SK-N-SH (cell line): ENCODE measurements at regions not wholly inside any gene's neighbourhood (a gene's known extent, or its start where the extent isn't known, plus 50 kb on each side); places are given as distances from the start of the nearest gene placed in this dataset.

Experiments
- CTCF ChIA-PET: fragments of 300-600, 350-600 bp; formaldehyde crosslinking; extraction: SDS; loops from one replicate; lab custom pipeline; 2021; lab: Yijun Ruan, JAX
- POLR2A ChIA-PET: fragments of 350-600 bp; sonication (Branson Sonifier 250); formaldehyde crosslinking; extraction: SDS; loops from one replicate; lab custom pipeline; 2020; ENCODE audit warnings: antibody characterized with exemption, inconsistent platforms; lab: Yijun Ruan, JAX
- DNase-seq: peaks from one replicate; pipeline ENCODE4 v3.0.0; 2012
- H2AFZ ChIP-seq: fragments of 200-600 bp; sonication (generic); 2 replicates; pipeline ENCODE4 v1.8.1; 2016; ENCODE audit warnings: antibody characterized with exemption, mild to moderate bottlenecking, low read depth
- H3F3A ChIP-seq: fragments of 200-600 bp; sonication (generic); replicated peaks from 2 replicates; pipeline ENCODE3; 2016; ENCODE audit warnings: antibody characterized with exemption, mild to moderate bottlenecking; ENCODE audit not compliant: insufficient read depth
- H3K27ac ChIP-seq, 2 experiments: fragments of 200-500 bp in 1 of 2; fragments of 200-600 bp in 1 of 2; sonication (Bioruptor generic) in 1 of 2; sonication (generic), shearing (Covaris generic) in 1 of 2; 2 replicates each; pipeline versions ENCODE4 v1.5.1 to v1.6.1; 2014 to 2016; ENCODE audit warnings: low read depth in 2 of 2, inconsistent platforms in 1 of 2, low read length in 1 of 2, mild to moderate bottlenecking in 1 of 2, mixed read lengths in 1 of 2
- H3K27me3 ChIP-seq: fragments of 200-600 bp; sonication (generic), shearing (Covaris generic); 2 replicates; pipeline ENCODE4 v1.6.1; 2016; ENCODE audit warnings: mixed run types; ENCODE audit not compliant: insufficient read depth
- H3K36me3 ChIP-seq, 2 experiments: fragments of 200-500 bp in 1 of 2; fragments of 200-600 bp in 1 of 2; sonication (Bioruptor generic) in 1 of 2; sonication (generic) in 1 of 2; replicated peaks in 1 of 2; 2 replicates each; pipeline versions ENCODE3 to v1.5.1; 2014 to 2016; ENCODE audit warnings: low read length in 1 of 2, mild to moderate bottlenecking in 1 of 2; ENCODE audit not compliant: insufficient read depth in 2 of 2, control insufficient read depth in 1 of 2
- H3K4me1 ChIP-seq, 2 experiments: fragments of 200-500 bp in 1 of 2; fragments of 200-600 bp in 1 of 2; sonication (Bioruptor generic) in 1 of 2; sonication (generic), shearing (Covaris generic) in 1 of 2; 2 replicates each; pipeline versions ENCODE4 v1.5.1 to v1.6.1; 2014 to 2016; ENCODE audit warnings: low read depth in 1 of 2, low read length in 1 of 2, mixed run types in 1 of 2; ENCODE audit not compliant: insufficient read depth in 2 of 2, control insufficient read depth in 1 of 2
- H3K4me2 ChIP-seq: fragments of 200-600 bp; sonication (generic), shearing (Covaris generic); 2 replicates; pipeline ENCODE4 v1.6.1; 2017; ENCODE audit warnings: mixed run types
- H3K4me3 ChIP-seq, 2 experiments: fragments of 200-500 bp in 1 of 2; fragments of 200-600 bp in 1 of 2; sonication (Bioruptor generic) in 1 of 2; sonication (generic), shearing (Covaris generic) in 1 of 2; 2 replicates each; pipeline versions ENCODE4 v1.5.1 to v1.8.1; 2014 to 2016; ENCODE audit warnings: low read depth in 2 of 2, inconsistent platforms in 1 of 2, low read length in 1 of 2, mild to moderate bottlenecking in 1 of 2, mixed read lengths in 1 of 2, moderate library complexity in 1 of 2
- H3K79me2 ChIP-seq: fragments of 200-600 bp; sonication (generic); 2 replicates; pipeline ENCODE4 v1.8.1; 2017; ENCODE audit warnings: mild to moderate bottlenecking; ENCODE audit not compliant: insufficient read depth
- H3K9ac ChIP-seq: fragments of 200-600 bp; sonication (generic); 2 replicates; pipeline ENCODE4 v1.6.1; 2017; ENCODE audit warnings: mixed run types
- H3K9me2 ChIP-seq: fragments of 200-600 bp; sonication (generic); 2 replicates; pipeline ENCODE4 v1.6.1; 2017; ENCODE audit warnings: mixed run types
- H3K9me3 ChIP-seq: fragments of 200-600 bp; sonication (generic); 2 replicates; pipeline ENCODE4 v1.6.1; 2017; ENCODE audit warnings: mixed run types, mild to moderate bottlenecking, moderate library complexity
- H4K20me1 ChIP-seq: fragments of 200-600 bp; sonication (generic); 2 replicates; pipeline ENCODE4 v1.6.1; 2017; ENCODE audit warnings: mild to moderate bottlenecking, mixed run types; ENCODE audit not compliant: insufficient read depth
- CTCF ChIP-seq: fragments of 200-600 bp; sonication (generic); IDR thresholded peaks from 2 replicates; pipeline ENCODE4 v1.6.1; 2017; ENCODE audit warnings: antibody characterized with exemption, mild to moderate bottlenecking, moderate library complexity
- ELF1 ChIP-seq: IDR thresholded peaks from 2 replicates; pipeline ENCODE4 v1.4.0; 2012
- EP300 ChIP-seq, 2 experiments: IDR thresholded peaks; 2 replicates each; pipeline versions ENCODE4 v1.4.0 to v1.6.1; 2012; ENCODE audit warnings: borderline replicate concordance in 1 of 2, low read depth in 1 of 2, low read length in 1 of 2
- FOSL2 ChIP-seq: IDR thresholded peaks from 2 replicates; pipeline ENCODE4 v1.4.0; 2012; ENCODE audit warnings: low read depth, mild to moderate bottlenecking, moderate library complexity, borderline replicate concordance
- FOXJ3 ChIP-seq: sonication (generic); formaldehyde crosslinking; IDR thresholded peaks from 2 replicates; pipeline ENCODE4 v1.5.1; 2020; ENCODE audit warnings: mild to moderate bottlenecking, missing genetic modification reagents
- FOXM1 ChIP-seq: IDR thresholded peaks from 2 replicates; pipeline ENCODE4 v1.4.0; 2012; ENCODE audit warnings: low read depth, mild to moderate bottlenecking
- GABPA ChIP-seq: IDR thresholded peaks from 2 replicates; pipeline ENCODE4 v1.4.0; 2012; ENCODE audit warnings: low read depth, mild to moderate bottlenecking
- GATA2 ChIP-seq: sonication (generic); formaldehyde crosslinking; IDR thresholded peaks from 2 replicates; pipeline ENCODE4 v1.5.0; 2020; ENCODE audit warnings: mild to moderate bottlenecking, missing genetic modification reagents
- JUND ChIP-seq: IDR thresholded peaks from 2 replicates; pipeline ENCODE4 v1.4.0; 2012
- MEF2A ChIP-seq: IDR thresholded peaks from 2 replicates; pipeline ENCODE4 v1.4.0; 2012; ENCODE audit warnings: low read depth, borderline replicate concordance
- MXI1 ChIP-seq: IDR thresholded peaks from 2 replicates; pipeline ENCODE4 v1.6.1; 2012; ENCODE audit warnings: mild to moderate bottlenecking, low read depth, low read length, improper control_type of control experiment
- NRF1 ChIP-seq: IDR thresholded peaks from 2 replicates; pipeline ENCODE4 v1.6.1; 2012; ENCODE audit warnings: low read depth, mild to moderate bottlenecking, low read length
- POLR2AphosphoS5 ChIP-seq: IDR thresholded peaks from 2 replicates; pipeline ENCODE4 v1.6.1; 2012; ENCODE audit warnings: low read depth, low read length
- RAD21 ChIP-seq: IDR thresholded peaks from 2 replicates; pipeline ENCODE4 v1.6.1; 2012; ENCODE audit warnings: mild to moderate bottlenecking, low read length
- RXRA ChIP-seq: IDR thresholded peaks from 2 replicates; pipeline ENCODE4 v1.4.0; 2012; ENCODE audit warnings: low read depth, mild to moderate bottlenecking, borderline replicate concordance
- SIN3A ChIP-seq: IDR thresholded peaks from 2 replicates; pipeline ENCODE4 v1.6.1; 2012; ENCODE audit warnings: low read depth, mild to moderate bottlenecking, low read length, moderate library complexity, borderline replicate concordance
- SMC3 ChIP-seq: IDR thresholded peaks from 2 replicates; pipeline ENCODE4 v1.6.1; 2012; ENCODE audit warnings: low read depth, low read length, improper control_type of control experiment
- TAF1 ChIP-seq: IDR thresholded peaks from 2 replicates; pipeline ENCODE4 v1.6.1; 2012; ENCODE audit warnings: low read depth, mild to moderate bottlenecking, low read length, moderate library complexity, borderline replicate concordance
- TEAD4 ChIP-seq: IDR thresholded peaks from 2 replicates; pipeline ENCODE4 v1.4.0; 2012; ENCODE audit warnings: mild to moderate bottlenecking, borderline replicate concordance; ENCODE audit not compliant: insufficient read depth
- USF2 ChIP-seq: fragments of 150-350 bp; IDR thresholded peaks from 2 replicates; pipeline ENCODE4 v1.6.1; 2017; ENCODE audit warnings: antibody characterized with exemption, low read length, low read depth, borderline replicate concordance
- WGBS: methylation state at CpG from one replicate; pipeline ENCODE4 v1.1.6; 2017; ENCODE audit warnings: low lambda C conversion rate; 5-methylcytosine and 5-hydroxymethylcytosine counted together

- no peak for DNase-seq
- Histone ChIP-seq H3K4me3 (no peak overlapping the region), H3K9me3 (no peaks in the 10 kb centered on the region; the same call in 1 of the 2 replicates), H3F3A (no peaks in the 10 kb centered on the region), H3K9me2 (no peaks in the 10 kb centered on the region), H3K79me2 (no peaks in the 10 kb centered on the region), H3K36me3 (no peaks in the 10 kb centered on the region), H3K4me1 (no peaks in the 10 kb centered on the region; a peak in 1 of 4 replicates), H4K20me1 (no peaks in the 10 kb centered on the region), H3K27ac (no peak overlapping the region), H3K27me3 (no peaks in the 10 kb centered on the region), H2AFZ (no peak overlapping the region), H3K4me2 (no peak overlapping the region), H3K9ac (no peak overlapping the region)
- ChIA-PET CTCF (no interaction called here), POLR2A (no interaction called here)
- WGBS = 5% methylated on average over 1 of the region's 1 CpG
- TF ChIP-seq TAF1 (no peak), MEF2A (no peak), JUND (no peak), SMC3 (no peak), ELF1 (no peak), USF2 (no peak), TEAD4 (no peak), GABPA (no peak), EP300 (IDR thresholded peaks at IDR 0.05; ENCODE audit: borderline replicate concordance in 1 of 2, low read depth in 1 of 2, low read length in 1 of 2) (no peak), SIN3A (no peak), NRF1 (no peak), RXRA (no peak), FOXJ3 (CRISPR knock-in tag) (no peak), FOSL2 (no peak), POLR2AphosphoS5 (no peak), GATA2 (no peak)
These were observed 1282.9 kb upstream of the B3GALT2 start for GRCh38 chr1:194469282-194469681.

- CTCF ChIA-PET = no interaction called here
- H3K36me3 ChIP-seq = no peaks in the 10 kb centered on the region
- peak; percentile 47 for TF ChIP-seq RAD21
- no peak for TF ChIP-seq MXI1
- no peak for TF ChIP-seq FOXM1
- peak; percentile 49 for TF ChIP-seq CTCF
- peak; percentile 33; the same call in 1 of the 2 replicates for TF ChIP-seq SMC3
- TF ChIP-seq, all 33 proteins: peak for 3
- H3K4me1 ChIP-seq = no peaks in the 10 kb centered on the region; a peak in 1 of 4 replicates
- no peaks in the 10 kb centered on the region for H4K20me1 ChIP-seq
- H2AFZ ChIP-seq = no peak overlapping the region
- no peaks in the 10 kb centered on the region for H3F3A ChIP-seq
- POLR2A ChIA-PET = no interaction called here
- no peak for DNase-seq
- H3K27me3 ChIP-seq = no peaks in the 10 kb centered on the region
- H3K79me2 ChIP-seq = no peaks in the 10 kb centered on the region
- H3K9me2 ChIP-seq = no peaks in the 10 kb centered on the region
- H3K4me2 ChIP-seq = no peak overlapping the region
- H3K9ac ChIP-seq = no peak overlapping the region
- no peak overlapping the region for H3K4me3 ChIP-seq
- 8% methylated on average over 4 of the region's 4 CpGs for WGBS
- no peaks in the 10 kb centered on the region; the same call in 1 of the 2 replicates for H3K9me3 ChIP-seq
- no peak overlapping the region for H3K27ac ChIP-seq
These were observed 1280.3 kb upstream of the B3GALT2 start for GRCh38 chr1:194466706-194467105.
